ENCODE measurements at regions not wholly inside any gene's neighbourhood (a gene's known extent, or its start where the extent isn't known, plus 50 kb on each side); places are given as distances from the start of the nearest gene placed in this dataset.

DNA sequence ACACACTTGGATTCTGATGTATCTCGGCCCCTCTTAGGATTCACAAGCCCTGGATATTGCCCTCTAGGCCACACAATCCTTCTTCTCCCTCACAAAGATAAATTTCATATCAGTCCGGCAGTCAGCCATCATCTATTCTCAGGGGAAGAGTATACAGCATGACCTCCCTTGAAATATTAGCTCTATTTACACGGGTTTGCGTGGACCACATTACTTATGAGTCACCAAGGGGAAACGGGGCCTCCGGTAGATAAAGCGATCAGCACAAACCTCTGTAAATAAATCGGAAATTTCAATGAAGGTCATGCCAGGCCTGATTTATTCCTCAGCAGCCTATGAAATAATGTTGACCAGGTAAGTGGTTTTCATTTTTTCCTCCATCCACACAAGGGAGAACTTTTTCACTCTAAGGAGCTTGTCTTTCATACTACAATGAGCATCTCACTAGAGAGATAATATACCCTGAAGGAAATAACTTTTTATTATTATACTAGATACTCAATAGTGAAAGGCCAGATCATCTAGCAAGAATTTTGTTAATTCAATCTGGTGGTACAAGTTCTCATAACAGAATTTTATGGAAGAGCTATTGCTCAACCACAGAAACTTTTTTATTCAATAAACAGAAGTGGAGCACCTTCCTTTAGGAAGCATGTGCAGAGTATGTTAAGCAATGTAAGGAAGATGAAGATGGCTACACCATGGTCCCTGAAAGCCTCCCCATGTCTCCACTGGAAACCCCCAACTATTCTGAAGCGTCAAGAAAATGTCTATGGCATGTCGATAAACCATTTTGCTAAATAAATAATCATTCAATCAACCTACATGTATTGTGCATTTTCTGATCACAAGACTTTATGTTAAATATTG is 125.2 kb upstream of the PIK3C3 start:
- peak; percentile 23 for DNase-seq (ENCODE audit: low spot score)

DNA sequence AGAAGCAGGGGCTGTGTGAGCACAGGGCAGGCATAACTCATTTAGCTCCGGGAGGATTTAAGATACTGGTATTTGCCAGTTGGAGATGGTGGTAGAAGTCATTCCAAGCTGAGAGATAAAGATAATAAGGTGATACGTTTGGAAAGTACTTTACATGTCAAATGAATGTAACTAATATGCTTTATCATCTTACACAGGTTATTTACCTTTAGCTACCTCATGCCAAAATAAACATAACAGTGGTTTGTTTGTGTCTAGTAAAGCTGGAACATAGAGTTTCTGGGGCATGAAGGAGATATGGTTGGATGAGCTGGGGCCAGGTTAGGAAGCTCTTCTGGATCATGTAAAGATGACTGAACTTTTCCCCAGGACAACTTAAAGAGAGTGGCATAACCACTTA is 126.9 kb upstream of the PIK3C3 start:
- DNase-seq (ENCODE audit: low spot score) = no peak

DNA sequence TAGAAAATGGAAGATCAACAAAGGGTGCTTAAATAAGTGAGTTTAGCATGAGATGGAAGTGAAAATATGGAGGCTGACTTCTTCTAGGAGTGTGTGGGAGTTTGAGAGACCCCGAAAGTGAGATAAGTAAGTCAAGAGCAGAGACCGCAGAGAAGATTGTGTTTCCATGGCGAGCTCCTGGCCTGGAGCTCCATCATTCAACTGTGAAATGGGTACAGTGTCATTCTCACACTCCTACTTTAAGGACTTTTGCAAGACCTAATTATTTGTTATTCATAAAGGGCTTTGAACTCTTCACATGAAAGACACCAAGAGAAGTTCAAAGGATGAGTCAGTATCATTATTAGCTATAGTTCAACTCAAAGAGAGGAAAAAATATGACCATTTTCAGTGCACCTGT is 134.2 kb upstream of the PIK3C3 start:
- no peak for DNase-seq (ENCODE audit: low spot score)

DNA sequence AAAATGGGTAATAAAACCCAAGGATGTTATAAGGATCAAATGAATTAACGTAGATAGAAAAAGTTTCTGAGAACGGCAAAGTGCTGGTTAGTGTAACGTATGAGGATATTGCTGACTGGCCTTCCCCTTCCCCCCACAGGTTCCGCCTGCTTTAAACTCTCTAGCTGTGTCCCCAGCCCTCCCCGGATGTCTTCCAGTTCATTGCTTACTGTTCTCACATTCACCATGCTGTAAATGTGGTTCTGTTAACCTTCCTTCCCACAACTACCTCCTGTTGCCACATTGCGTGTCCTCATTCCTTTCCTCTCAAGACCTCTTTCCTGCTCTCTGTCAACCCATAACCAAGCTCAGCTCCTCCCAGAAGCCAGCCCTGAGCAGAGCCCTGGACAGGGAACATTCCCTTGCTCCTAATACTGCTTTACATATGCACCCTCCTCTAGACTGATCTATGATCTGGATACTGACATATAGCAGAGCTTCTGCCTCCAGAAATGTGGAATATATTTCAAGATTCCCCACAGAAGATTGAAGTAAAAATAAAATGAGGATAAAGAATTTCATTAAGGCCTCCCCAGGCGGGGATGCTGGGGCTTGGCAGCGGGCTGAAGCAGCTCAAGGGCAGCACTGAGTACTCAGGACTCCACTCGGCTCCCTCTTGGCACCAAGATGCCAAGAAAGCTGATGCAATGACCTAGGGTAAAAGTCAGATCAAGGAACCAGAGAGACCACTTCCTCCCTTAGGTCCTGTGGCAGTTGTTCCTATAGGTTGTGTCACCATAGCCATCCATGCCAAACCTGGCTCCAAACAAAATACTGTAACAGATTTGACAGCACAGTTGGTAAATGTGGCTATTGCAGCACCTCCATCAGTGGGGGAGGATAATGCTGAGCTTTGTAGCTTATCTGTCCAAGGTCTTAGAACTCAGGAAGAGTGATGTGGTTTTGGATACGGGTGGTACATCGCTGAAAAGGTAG is 136.4 kb upstream of the PIK3C3 start:
- DNase-seq (ENCODE audit: low spot score) = no peak

DNA sequence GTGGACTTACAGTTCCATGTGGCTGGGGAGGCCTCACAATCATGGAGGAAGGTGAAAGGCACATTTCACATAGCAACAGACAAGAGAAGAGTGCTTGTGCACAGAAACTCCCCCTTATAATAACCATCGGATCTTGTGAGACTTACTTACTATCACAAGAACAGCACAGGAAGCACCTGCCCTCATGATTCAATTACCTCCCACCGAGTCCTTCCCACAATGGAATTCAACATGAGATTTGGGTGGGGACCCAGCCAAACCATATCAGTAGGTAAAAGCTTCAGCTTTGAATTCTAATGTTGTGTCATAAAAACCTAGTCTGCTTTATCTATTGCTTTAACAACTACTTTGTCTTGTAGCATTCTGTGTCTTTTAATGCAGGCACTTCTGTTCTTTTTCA is 140.4 kb upstream of the PIK3C3 start:
- DNase-seq (ENCODE audit: low spot score) = no peak

DNA sequence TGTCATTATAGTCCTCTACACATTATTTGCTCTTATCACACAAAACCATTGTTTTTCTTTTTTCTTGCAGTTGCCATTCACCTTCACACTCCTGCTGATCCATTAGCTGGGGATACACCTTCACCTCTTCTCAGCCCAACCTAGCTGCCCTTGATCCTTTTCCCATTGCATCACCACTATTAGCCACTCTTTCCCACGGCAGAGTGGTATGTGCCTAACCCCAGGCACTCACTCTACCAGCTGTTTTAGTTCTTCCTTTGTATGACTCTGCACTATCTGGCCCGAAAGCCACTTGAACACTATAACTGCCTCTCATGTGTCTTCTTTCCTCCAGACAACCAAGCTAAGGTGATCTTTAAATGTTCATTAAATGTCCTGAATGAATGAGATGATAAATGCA is 145.4 kb upstream of the PIK3C3 start:
- peak; percentile 7 for DNase-seq (ENCODE audit: low spot score)

DNA sequence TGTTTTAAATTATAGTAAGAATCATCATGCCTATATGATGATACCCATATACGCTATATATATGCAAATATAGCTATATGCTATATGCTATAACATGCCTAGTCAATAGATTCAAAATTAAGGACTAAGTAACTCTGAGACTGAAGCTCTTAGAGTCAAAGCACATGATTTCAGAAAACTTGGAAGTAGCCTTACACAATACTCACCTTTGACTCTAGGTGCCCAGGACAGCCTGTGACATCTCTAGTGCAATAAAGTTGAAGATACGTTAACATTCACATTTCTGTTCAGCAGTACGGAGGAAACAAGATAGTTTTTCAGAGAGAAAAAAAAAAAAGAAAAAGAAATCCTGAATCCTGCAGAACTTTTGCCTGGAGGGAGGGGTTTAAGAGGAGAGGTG is 149.7 kb upstream of the PIK3C3 start:
- no peak for DNase-seq (ENCODE audit: low spot score)

DNA sequence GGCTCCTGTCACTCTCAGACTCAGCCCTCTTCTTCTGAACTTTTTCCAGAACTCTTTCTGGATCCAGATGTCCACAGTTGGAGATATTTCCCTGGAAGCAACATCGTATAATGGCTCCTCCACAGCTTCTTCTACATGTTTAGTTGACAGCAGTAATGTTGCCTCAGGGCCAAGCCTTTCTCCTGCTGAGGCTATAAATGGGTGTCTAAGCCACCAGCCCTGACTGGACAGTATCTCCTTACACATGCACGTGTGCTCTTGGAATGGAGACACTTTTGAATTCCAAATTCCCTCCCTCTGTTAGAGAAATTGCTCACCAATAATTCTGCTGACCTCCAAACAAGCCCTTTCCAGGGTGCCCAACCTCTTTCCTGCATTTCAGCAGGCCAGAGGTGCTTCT is 156.2 kb upstream of the PIK3C3 start:
- no peak for DNase-seq (ENCODE audit: low spot score)

DNA sequence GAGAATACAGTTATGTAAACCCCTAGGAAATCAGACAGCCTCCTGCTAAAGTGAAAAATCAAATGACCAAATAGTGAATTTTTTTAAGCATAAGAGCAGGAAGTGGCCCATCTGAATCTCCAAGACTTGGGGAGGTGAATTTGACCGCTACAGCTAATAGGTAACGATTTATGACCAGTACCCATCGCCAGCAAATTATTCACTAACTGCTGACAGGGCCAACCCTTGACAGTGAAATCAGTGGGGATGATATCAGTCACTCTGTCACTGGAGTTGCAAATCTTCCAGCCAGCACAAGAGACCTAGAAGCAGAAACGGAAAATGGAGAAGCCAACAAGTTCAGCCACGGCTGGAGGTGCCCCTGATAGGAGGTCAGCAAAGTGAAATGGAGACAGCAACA is 164.3 kb upstream of the PIK3C3 start:
- no peak for DNase-seq (ENCODE audit: low spot score)

DNA sequence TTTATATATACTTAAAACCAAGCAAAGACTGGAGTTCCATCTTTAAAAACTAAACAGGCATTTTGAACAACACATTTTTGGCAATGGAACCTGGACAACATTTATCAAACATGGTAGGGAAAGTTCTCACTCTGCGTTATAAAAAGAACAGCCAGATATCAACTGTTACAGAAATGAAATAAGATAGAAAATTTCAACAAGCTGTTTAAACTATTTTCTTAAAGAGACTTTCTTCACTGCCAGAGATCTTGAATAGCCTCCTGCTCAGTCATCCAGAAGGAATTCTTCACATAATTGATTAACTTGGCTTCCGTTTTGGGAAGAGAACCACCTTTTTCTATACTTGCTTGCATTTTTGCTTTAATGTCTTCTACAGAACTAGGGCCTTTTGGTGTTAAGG is 166.0 kb upstream of the PIK3C3 start:
- no peak for DNase-seq (ENCODE audit: low spot score)

DNA sequence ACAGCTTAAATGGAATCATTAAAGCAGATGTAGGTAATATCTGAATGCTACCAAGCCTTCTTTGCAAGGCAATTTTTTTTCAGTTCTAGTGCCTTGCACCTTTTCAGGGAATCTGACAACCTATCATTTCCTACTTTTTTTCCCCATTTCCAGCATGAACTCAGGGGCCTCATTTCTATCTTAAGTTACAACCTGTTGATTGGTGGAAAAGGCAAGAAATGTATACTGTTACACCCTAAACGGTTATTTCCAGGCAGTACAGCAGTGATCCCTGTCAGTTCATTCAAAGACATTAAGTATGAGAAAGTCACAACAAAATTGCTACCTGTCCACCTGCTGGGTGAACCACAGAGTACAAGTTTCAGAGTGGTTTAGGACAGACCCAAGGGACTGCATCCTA is 171.2 kb upstream of the PIK3C3 start:
- DNase-seq (ENCODE audit: low spot score) = no peak

DNA sequence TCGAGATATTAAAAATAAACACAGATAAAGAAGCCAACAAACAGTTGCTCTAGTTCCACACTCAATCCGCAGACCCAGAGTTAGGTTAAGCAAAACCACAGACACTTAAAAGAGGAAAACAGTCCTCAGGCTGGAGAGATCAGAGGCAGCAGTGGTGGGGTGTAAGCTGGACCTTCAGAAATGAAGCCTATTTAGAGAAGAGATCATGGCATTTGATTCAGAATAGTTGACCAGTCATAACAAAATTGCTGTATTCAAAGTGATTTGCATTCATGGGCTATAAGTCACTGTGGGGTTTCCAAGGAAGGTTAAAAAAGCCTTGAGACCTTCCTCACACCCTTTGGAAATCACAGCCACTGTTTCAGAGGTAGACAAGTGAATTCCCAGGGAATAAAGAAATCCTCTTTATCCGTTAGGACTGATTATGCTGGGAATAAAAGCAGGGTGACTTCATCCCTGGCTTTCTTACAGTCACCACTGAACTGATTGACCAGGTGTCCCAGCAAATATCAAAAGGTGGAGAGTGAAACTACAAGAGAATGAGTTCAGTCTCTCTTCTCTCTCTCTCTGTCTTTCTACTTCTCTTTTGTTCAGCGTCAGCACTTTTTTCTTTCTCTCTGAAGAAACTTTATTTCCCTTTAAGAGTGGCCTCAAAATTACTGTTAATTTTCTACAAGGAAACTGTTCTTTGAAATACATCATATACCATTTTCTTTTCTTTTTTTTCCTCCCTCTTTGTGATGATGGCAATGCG is 171.8 kb upstream of the PIK3C3 start:
- DNase-seq (ENCODE audit: low spot score) = no peak

DNA sequence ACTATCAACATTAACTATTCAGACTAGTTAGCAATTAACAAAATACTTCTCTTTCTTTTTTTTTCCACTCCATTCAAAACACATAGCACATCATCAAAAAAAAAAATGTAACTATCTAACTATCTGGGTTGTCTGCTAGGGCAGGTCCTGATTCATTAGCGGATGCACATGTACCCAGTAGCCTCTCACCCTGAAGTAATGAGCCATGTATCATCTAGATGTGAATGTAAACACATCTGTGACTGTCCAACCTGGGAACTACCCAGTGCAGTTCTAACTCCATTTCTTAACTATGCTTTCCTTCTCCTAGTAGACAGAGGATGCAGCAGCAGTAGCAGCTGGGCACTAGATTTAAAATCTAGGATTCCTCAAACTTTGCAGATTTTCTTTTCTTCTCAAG is 183.1 kb upstream of the PIK3C3 start:
- no peak for DNase-seq (ENCODE audit: low spot score)

DNA sequence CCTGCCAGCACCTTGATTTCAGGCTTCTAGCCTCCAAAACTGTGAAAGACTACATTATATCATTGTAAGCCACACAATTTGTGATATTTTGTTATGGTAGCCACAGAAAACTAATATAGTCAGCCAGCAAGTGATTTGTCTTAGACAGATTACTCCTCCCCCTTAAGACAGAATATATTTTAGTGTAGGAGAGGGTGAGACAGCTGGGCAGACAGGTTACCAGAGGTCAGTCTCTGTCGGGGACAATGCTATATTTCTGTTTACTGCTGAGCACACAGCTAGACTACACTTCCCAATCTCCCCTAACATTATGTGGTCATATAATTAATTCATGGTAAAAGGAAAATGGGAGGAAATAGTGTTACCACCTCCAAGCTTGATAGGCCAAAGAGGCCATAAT is 185.8 kb upstream of the PIK3C3 start:
- no peak for DNase-seq (ENCODE audit: low spot score)

DNA sequence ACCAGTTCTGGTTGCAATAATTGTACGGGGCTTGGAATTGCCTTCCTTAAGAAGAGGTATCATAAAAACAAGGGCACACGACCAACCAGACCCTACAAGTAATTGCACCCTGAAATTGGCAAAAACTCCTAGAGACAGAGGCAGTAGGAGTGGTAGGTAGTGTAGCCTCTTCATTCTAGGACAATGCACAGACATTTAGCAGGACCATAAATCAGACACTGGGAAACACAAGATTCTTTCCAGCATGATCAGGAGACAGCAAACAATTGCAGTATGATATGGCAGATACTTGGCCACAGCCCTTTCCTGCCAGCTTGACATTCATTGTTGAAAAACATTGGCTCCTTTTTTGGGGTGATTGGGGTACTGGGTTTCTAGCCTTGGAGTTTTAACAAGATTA is 186.6 kb upstream of the PIK3C3 start:
- no peak for DNase-seq (ENCODE audit: low spot score)

DNA sequence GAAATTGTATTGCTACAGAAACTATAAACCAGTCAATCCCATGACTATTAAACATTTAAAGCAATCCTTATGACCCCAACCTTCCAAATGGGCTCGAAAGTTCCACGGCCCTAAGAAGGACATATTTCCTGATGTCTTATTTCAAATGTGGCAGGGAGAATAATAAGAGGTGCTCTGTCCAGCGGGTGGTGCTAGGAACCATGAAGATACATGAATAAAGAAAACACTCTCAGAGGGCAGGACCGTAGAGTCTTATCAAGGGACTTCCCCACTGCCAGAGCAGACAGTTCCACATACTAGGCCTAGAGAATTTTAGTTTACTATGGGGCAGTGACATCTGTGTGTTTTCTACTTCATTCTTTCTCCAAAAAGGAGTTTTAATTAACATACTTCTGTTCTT is 187.1 kb upstream of the PIK3C3 start:
- no peak for DNase-seq (ENCODE audit: low spot score)

DNA sequence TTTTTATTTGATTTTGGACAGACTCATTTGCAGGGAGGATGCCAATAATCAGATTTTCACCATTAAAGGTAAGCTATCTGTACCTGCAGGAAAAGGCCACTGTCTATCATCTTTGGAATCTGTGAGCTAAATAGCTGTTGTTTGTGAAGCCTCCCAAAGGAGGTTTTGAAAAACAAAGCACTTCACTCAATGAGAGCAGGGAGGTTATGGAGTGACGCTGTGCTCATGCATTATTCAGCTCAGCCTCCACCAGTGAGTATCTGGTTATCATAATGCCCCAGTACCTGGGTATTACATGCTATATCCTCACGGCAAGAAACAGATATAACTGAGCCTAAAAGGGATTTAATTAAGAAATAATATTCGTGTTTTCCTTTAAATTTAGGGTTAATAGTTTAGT is 189.6 kb upstream of the PIK3C3 start:
- no peak for DNase-seq (ENCODE audit: low spot score)

DNA sequence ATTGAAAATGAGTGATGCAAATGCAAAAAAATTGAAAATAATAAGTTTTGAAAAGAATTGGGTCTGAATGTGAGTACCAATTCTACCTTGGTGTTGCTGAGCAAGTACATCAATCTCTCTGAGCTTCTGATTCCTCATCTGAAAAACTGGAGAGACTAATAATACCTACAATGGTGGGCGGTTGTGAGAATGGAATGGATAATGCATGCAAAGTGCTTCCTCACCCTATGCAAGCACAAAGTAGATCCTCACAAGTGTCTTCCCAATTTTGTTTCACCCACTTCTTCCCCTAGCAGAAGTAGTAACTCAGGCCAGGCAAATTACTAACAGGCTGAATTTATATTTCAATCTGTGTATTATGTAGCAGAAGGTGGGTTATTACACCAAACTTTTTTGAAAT is 191.7 kb upstream of the PIK3C3 start:
- no peak for DNase-seq (ENCODE audit: low spot score)

DNA sequence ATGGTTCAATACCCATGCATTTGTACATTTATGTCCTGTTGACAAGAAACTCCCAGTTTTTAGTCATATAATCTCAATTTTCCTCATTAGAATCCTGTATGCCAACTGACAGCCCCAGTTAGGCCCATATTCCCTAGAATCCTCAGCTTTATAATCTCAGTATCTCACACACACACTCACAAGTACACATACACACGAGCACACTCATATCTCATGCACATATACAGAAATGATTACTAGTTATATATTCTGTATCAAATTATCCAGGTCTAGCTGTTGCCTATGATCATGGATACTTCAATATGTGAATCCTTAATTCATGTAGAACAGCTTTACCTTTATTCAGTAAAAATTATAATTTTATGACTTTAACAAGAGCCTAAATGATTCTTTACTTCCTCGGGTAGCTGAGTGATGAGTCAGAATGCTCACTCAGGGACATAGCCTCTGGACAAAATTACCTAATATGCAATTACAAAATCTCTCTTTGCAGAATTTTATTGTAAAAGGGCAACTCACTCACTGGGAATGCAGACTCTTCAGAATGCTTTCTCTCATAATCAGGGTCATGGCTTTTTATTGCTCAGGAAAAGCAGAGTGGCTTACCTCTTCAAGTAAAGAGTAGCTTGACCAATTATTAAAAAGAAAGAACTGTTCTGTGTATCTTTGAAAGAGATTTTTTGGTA is 193.6 kb upstream of the PIK3C3 start:
- peak; percentile 59 for DNase-seq (ENCODE audit: low spot score)

DNA sequence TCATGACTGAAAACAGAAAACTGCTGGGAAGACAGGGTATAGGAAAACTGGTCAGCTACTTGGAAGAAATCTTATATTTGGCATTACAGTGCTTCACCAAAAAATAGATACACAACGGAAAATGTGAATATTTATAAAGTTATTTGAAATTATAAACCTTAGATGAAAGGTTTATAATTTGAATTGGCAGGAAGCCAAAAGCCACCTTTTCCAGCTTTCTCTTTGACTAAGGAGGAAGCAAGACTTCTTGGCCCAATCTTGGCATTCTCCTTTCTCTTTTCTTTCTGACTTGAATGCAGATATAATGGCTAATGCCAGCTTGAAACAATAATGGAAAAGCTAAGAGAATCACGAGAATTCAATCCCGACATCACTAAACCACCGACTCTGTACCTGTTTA is 196.5 kb upstream of the PIK3C3 start:
- no peak for DNase-seq (ENCODE audit: low spot score)

DNA sequence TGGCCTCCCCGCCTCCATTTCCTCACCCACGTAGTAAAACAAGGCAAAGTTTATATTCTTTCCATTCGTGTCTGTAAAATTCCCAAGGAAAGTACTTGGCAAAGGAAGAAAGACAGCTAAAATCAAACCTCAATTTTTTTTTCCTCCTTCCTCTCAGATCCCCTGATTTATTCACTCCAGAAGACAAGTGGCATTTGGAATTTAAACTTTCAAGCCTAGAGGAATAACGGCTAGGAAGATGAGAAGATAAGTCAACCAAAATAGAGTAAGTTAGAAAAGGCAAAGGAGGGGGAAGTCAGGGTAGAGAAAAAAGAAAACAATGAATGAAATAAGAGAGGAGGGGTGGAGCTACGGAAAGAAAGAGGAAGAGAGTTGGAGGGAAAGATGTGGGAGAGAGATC is 198.9 kb upstream of the PIK3C3 start:
- no peak for DNase-seq (ENCODE audit: low spot score)

DNA sequence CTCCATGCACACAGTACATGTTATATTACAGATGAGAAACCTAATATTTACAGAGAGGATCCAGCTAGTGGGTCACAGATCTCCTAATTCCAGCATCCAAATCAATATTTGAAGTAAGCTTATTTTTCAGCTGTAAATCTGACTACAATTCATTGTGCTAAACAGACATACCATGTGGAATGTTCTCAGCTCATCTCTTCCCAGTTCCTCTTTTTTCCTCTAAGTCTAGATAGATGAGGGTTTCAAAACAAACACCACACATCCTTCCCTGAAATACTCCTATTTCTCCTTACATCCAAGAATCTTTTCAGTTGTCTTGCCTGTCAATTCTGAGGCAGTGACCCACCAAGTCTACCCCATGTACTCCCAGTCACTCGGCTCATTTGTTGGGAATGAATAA is 200.7 kb upstream of the PIK3C3 start:
- DNase-seq (ENCODE audit: low spot score) = no peak

All from H4 (cell line).